Neural progenitor cell (in vitro differentiated cells): ENCODE measurements at regions not wholly inside any gene's neighbourhood (a gene's known extent, or its start where the extent isn't known, plus 50 kb on each side); places are given as distances from the start of the nearest gene placed in this dataset.

Experiments
- DNase-seq: peaks from one replicate; pipeline ENCODE4 v3.0.0-alpha.2; 2016; ENCODE audit warnings: low spot score
- H2AFZ ChIP-seq: fragments of 200-600 bp; sonication (generic); replicated peaks from 2 replicates; pipeline ENCODE4 v1.6.1; 2016; ENCODE audit warnings: antibody characterized with exemption
- H3F3A ChIP-seq: fragments of 200-600 bp; sonication (generic); 2 replicates; pipeline ENCODE4 v1.6.1; 2016; ENCODE audit warnings: antibody characterized with exemption, low read depth
- H3K27ac ChIP-seq: fragments of 200-600 bp; sonication (generic); 2 replicates; pipeline ENCODE4 v1.5.1; 2016; ENCODE audit warnings: mild to moderate bottlenecking
- H3K27me3 ChIP-seq: fragments of 200-600 bp; sonication (generic); 2 replicates; pipeline ENCODE4 v1.6.1; 2016; ENCODE audit warnings: mild to moderate bottlenecking, moderate library complexity
- H3K36me3 ChIP-seq: fragments of 200-600 bp; sonication (generic); 2 replicates; pipeline ENCODE4 v1.5.1; 2016
- H3K4me1 ChIP-seq: fragments of 200-600 bp; sonication (generic); 2 replicates; pipeline ENCODE4 v1.6.1; 2016; ENCODE audit warnings: mixed run types
- H3K4me2 ChIP-seq: fragments of 200-600 bp; sonication (generic); 2 replicates; pipeline ENCODE4 v1.6.1; 2016
- H3K4me3 ChIP-seq: fragments of 200-600 bp; sonication (generic); 2 replicates; pipeline ENCODE4 v1.5.1; 2016
- H3K79me2 ChIP-seq: fragments of 200-600 bp; sonication (generic); 2 replicates; pipeline ENCODE4 v1.6.1; 2016; ENCODE audit warnings: low read depth
- H3K9ac ChIP-seq: fragments of 200-600 bp; sonication (generic); 2 replicates; pipeline ENCODE4 v1.6.1; 2016
- H3K9me3 ChIP-seq: fragments of 200-600 bp; sonication (generic); 2 replicates; pipeline ENCODE4 v1.5.1; 2016; ENCODE audit warnings: low read depth
- H4K20me1 ChIP-seq: fragments of 200-600 bp; sonication (generic); 2 replicates; pipeline ENCODE4 v1.6.1; 2016; ENCODE audit warnings: low read depth
- H3K27ac Mint-ChIP-seq: 3 replicates; pipeline ENCODE4 v1.8.0; 2021; ENCODE audit warnings: mixed read lengths
- H3K27me3 Mint-ChIP-seq: 2 replicates; pipeline ENCODE4 v1.8.0; 2022; ENCODE audit warnings: low read depth, mild to moderate bottlenecking, inconsistent platforms, moderate library complexity, mixed read lengths; ENCODE audit not compliant: insufficient read depth
- H3K36me3 Mint-ChIP-seq: 3 replicates; pipeline ENCODE4 v1.8.0; 2021; ENCODE audit warnings: mixed read lengths
- H3K4me1 Mint-ChIP-seq: 3 replicates; pipeline ENCODE4 v1.8.0; 2021; ENCODE audit warnings: mixed read lengths
- H3K4me3 Mint-ChIP-seq: 3 replicates; pipeline ENCODE4 v1.8.0; 2021; ENCODE audit warnings: mild to moderate bottlenecking, moderate library complexity, mixed read lengths
- H3K9me3 Mint-ChIP-seq: 3 replicates; pipeline ENCODE4 v1.8.0; 2020; ENCODE audit warnings: mixed read lengths
- EZH2 ChIP-seq: fragments of 200-600 bp; sonication (generic); IDR thresholded peaks from 2 replicates; pipeline ENCODE4 v1.6.1; 2017; ENCODE audit warnings: antibody characterized with exemption, mild to moderate bottlenecking, moderate library complexity
- EZH2phosphoT487 ChIP-seq: fragments of 200-600 bp; sonication (generic); IDR thresholded peaks from 2 replicates; pipeline ENCODE4 v1.6.1; 2017; ENCODE audit warnings: antibody characterized with exemption
- TF ChIP-seq, protein P1 (sequence below): fragments of 200-600 bp; sonication (generic); IDR thresholded peaks from 2 replicates; pipeline ENCODE4 v1.5.1; 2017; ENCODE audit warnings: antibody characterized with exemption, mild to moderate bottlenecking

DNA sequence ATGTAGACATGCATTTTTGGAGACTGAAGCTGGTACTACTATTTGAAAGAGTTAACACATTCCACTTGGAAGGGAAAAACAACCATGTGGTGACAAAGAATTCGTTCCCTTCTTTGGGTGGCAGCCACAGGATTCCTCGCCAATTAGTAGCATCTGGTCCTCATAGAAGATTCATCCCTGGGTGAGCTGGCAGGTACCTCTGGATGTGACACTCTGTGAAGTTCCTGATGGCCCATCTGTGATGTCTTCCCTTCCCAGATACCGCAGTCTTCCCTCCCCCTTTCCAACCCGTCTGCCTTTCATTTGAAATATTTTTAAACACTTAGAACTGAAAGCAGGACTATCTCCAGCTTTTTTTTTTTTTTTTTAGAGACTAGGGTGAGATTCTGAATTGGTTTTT is 569.5 kb downstream of the TYW1 start:
- Mint-ChIP-seq H3K9me3 (peaks cover 5% of the 10 kb centered on the region), H3K4me1 (no peaks in the 10 kb centered on the region), H3K4me3 (no peak overlapping the region), H3K27ac (no peak overlapping the region), H3K36me3 (no peaks in the 10 kb centered on the region), H3K27me3 (peaks cover 4% of the 10 kb centered on the region)
- Histone ChIP-seq H3F3A (no peaks in the 10 kb centered on the region), H3K27me3 (no peaks in the 10 kb centered on the region), H2AFZ (no peak overlapping the region), H3K9ac (no peak overlapping the region), H3K27ac (no peak overlapping the region), H4K20me1 (no peaks in the 10 kb centered on the region), H3K4me2 (no peak overlapping the region), H3K79me2 (no peaks in the 10 kb centered on the region), H3K4me1 (no peaks in the 10 kb centered on the region), H3K9me3 (no peaks in the 10 kb centered on the region), H3K36me3 (no peaks in the 10 kb centered on the region), H3K4me3 (no peak overlapping the region)
- no peak for DNase-seq
- TF ChIP-seq, protein P1, sequence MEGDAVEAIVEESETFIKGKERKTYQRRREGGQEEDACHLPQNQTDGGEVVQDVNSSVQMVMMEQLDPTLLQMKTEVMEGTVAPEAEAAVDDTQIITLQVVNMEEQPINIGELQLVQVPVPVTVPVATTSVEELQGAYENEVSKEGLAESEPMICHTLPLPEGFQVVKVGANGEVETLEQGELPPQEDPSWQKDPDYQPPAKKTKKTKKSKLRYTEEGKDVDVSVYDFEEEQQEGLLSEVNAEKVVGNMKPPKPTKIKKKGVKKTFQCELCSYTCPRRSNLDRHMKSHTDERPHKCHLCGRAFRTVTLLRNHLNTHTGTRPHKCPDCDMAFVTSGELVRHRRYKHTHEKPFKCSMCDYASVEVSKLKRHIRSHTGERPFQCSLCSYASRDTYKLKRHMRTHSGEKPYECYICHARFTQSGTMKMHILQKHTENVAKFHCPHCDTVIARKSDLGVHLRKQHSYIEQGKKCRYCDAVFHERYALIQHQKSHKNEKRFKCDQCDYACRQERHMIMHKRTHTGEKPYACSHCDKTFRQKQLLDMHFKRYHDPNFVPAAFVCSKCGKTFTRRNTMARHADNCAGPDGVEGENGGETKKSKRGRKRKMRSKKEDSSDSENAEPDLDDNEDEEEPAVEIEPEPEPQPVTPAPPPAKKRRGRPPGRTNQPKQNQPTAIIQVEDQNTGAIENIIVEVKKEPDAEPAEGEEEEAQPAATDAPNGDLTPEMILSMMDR = no peak
- TF ChIP-seq EZH2 = no peak

DNA sequence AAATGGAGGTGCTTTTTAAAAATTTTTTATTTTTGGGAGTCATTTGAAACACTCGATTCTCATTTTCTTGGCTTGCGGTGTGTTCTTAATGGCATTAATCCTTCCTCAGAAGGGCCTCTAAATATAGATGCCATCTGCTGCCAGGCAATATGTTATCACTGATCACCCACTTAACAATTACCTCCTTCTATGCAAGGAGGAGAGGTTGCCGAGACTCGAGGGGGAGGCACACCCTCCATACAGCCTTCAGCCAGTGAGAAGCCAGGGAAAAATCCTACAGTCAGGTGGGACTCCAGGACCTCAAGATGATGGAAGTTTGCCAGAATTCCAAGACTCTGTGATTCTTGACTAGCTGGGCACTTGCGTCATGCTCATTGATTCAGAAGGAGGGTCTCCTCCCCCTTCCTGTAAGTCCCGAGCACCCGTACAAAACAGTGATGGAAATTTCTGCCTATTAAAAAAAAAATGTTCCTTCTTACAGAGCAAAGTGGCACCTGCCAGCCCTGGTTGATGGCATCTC is 574.5 kb downstream of the TYW1 start:
- H3K36me3 ChIP-seq = no peaks in the 10 kb centered on the region
- peaks cover 24% of the 10 kb centered on the region for H3K9me3 Mint-ChIP-seq
- H3K27ac ChIP-seq = no peak overlapping the region
- H3K4me2 ChIP-seq = no peak overlapping the region
- TF ChIP-seq, protein P1 = no peak
- TF ChIP-seq EZH2phosphoT487 = no peak
- no peak for TF ChIP-seq EZH2
- no peaks in the 10 kb centered on the region for H3K36me3 Mint-ChIP-seq
- no peaks in the 10 kb centered on the region for H3K79me2 ChIP-seq
- H3K4me3 ChIP-seq = no peak overlapping the region
- H4K20me1 ChIP-seq = no peaks in the 10 kb centered on the region
- H3K27ac Mint-ChIP-seq = no peak overlapping the region
- H3K27me3 Mint-ChIP-seq = peaks cover 14% of the 10 kb centered on the region
- no peaks in the 10 kb centered on the region for H3K9me3 ChIP-seq
- no peak overlapping the region for H2AFZ ChIP-seq
- no peaks in the 10 kb centered on the region for H3K4me1 Mint-ChIP-seq
- H3K27me3 ChIP-seq = no peaks in the 10 kb centered on the region
- no peaks in the 10 kb centered on the region for H3K4me1 ChIP-seq
- DNase-seq = no peak
- H3K4me3 Mint-ChIP-seq = no peak overlapping the region
- no peak overlapping the region for H3K9ac ChIP-seq
- H3F3A ChIP-seq = no peaks in the 10 kb centered on the region

DNA sequence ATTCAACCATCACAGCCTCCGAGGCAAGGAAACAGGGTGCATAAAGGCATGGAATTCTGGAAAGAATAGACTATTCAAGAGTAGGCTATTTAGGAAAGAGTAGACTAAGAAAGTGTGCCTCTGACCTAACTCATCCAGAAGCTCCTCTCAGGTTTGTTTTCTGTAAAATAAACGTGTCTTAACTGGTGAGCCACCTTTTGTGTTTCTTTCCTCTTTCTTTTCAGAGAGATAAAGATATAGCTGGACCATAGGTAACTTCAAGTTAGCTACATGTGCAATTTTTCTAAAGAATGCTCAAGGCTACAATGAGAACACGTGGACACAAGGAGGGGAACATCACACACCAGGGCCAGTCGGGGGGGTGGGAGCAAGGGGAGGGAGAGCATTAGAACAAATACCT is 577.0 kb downstream of the TYW1 start:
- no peaks in the 10 kb centered on the region for H3K36me3 ChIP-seq
- DNase-seq = no peak
- H3K9me3 Mint-ChIP-seq = peaks cover 24% of the 10 kb centered on the region
- TF ChIP-seq EZH2phosphoT487 = no peak
- TF ChIP-seq EZH2 = no peak
- TF ChIP-seq, protein P1 = no peak
- H3K4me3 Mint-ChIP-seq = no peak overlapping the region
- H3K4me1 ChIP-seq = no peaks in the 10 kb centered on the region
- H3K36me3 Mint-ChIP-seq = no peaks in the 10 kb centered on the region
- no peaks in the 10 kb centered on the region for H3K9me3 ChIP-seq
- no peaks in the 10 kb centered on the region for H4K20me1 ChIP-seq
- H2AFZ ChIP-seq = no peak overlapping the region
- H3K79me2 ChIP-seq = no peaks in the 10 kb centered on the region
- H3K27ac Mint-ChIP-seq = no peak overlapping the region
- H3K27me3 Mint-ChIP-seq = peaks cover 12% of the 10 kb centered on the region
- H3K4me3 ChIP-seq = no peak overlapping the region
- no peak overlapping the region for H3K9ac ChIP-seq
- H3F3A ChIP-seq = no peaks in the 10 kb centered on the region
- no peaks in the 10 kb centered on the region for H3K27me3 ChIP-seq
- no peak overlapping the region for H3K4me2 ChIP-seq
- no peaks in the 10 kb centered on the region for H3K4me1 Mint-ChIP-seq
- no peak overlapping the region for H3K27ac ChIP-seq

DNA sequence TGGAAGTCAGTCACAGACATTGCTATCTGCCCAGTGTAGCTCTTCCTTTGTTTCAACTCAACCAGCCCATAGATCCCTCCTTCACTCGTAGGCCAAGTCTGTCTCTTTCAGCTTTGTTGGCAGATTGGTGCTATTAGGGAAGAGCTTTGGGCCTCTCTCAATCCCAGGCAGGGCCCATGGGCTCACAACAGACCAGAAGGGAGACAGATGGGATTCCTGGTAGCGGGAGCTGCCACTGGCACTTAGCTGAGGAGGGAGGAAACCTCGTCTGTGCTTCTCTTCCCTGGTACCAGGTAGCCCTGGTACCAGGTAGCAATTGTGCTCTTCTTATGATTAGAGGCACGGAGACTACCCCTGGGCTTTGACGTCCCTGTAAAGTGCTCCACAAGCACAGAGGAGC is 592.0 kb downstream of the TYW1 start:
- Histone ChIP-seq H3K9me3 (no peaks in the 10 kb centered on the region), H3K36me3 (no peaks in the 10 kb centered on the region), H4K20me1 (no peaks in the 10 kb centered on the region), H3K27me3 (no peaks in the 10 kb centered on the region), H3K27ac (no peak overlapping the region), H3K79me2 (no peaks in the 10 kb centered on the region), H3F3A (no peaks in the 10 kb centered on the region), H2AFZ (no peak overlapping the region), H3K9ac (no peak overlapping the region), H3K4me1 (no peaks in the 10 kb centered on the region), H3K4me3 (no peak overlapping the region), H3K4me2 (no peak overlapping the region)
- Mint-ChIP-seq H3K9me3 (peaks cover 7% of the 10 kb centered on the region), H3K27me3 (peaks cover 3% of the 10 kb centered on the region), H3K4me1 (no peaks in the 10 kb centered on the region), H3K27ac (no peak overlapping the region), H3K36me3 (no peaks in the 10 kb centered on the region), H3K4me3 (no peak overlapping the region)
- DNase-seq = no peak
- TF ChIP-seq, protein P1 = no peak
- TF ChIP-seq EZH2 (no peak), EZH2phosphoT487 (no peak)
